ENCODE measurements at regions not wholly inside any gene's neighbourhood (a gene's known extent, or its start where the extent isn't known, plus 50 kb on each side); places are given as distances from the start of the nearest gene placed in this dataset.

GRCh38 chr3:118337649-118338048 is 697.0 kb downstream of the IGSF11 start:
- no peak for DNase-seq
- H3K4me3 ChIP-seq: no peak overlapping the region
- H3K36me3 ChIP-seq: no peaks in the 10 kb centered on the region
- no peaks in the 10 kb centered on the region for H3K27me3 ChIP-seq (ENCODE audit: low read depth)
- TF ChIP-seq CTCF (IDR thresholded peaks at IDR 0.05): no peak
- H3K4me1 ChIP-seq: no peaks in the 10 kb centered on the region
- peaks cover 3% of the 10 kb centered on the region for H3K9me3 ChIP-seq
- intact Hi-C loops (cut with DNase I): no loop called here
- no peak overlapping the region for H3K27ac ChIP-seq
- no peak for ATAC-seq

- H3K9me3 ChIP-seq: no peaks in the 10 kb centered on the region
- intact Hi-C loops (cut with DNase I): no loop called here
- no peak overlapping the region for H3K27ac ChIP-seq
- ATAC-seq: no peak
- H3K4me1 ChIP-seq: no peaks in the 10 kb centered on the region
- H3K27me3 ChIP-seq (ENCODE audit: low read depth): no peaks in the 10 kb centered on the region
- H3K36me3 ChIP-seq: no peaks in the 10 kb centered on the region
- TF ChIP-seq CTCF (IDR thresholded peaks at IDR 0.05): no peak
- no peak for DNase-seq
- no peak overlapping the region for H3K4me3 ChIP-seq
Measured at GRCh38 chr3:118347396-118348168, 687.1 kb downstream of the IGSF11 start.

GRCh38 chr3:118348169-118348557 is 686.5 kb downstream of the IGSF11 start:
- Histone ChIP-seq H3K9me3 (no peaks in the 10 kb centered on the region), H3K4me3 (no peak overlapping the region), H3K36me3 (no peaks in the 10 kb centered on the region), H3K4me1 (no peaks in the 10 kb centered on the region), H3K27me3 (ENCODE audit: low read depth) (no peaks in the 10 kb centered on the region), H3K27ac (no peak overlapping the region)
- ATAC-seq: no peak
- DNase-seq: no peak
- no peak for TF ChIP-seq CTCF (IDR thresholded peaks at IDR 0.05)
- intact Hi-C loops (cut with DNase I): no loop called here

DNA sequence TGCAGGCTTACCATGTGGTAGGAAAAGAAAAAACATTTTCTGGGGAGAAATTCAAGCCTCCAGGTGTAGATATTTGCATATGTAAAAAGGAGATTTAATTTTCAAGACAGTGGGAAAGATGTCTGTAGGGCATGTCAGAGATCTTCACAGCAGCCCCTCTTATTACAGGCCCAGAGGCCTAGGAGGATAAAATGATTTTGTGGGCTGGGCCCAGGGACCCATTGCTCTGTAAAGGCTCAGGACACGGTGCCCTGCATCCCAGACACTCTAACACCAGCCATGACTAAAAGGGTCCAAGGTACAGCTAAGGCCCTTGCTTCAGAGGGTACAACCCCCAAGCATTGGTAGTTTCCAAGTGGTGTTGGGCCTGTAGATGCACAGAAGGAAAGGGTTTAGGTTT is 680.1 kb downstream of the IGSF11 start:
- no peak for TF ChIP-seq CTCF (IDR thresholded peaks at IDR 0.05)
- Histone ChIP-seq H3K27ac (no peak overlapping the region), H3K4me3 (no peak overlapping the region), H3K9me3 (peaks cover 19% of the 10 kb centered on the region), H3K36me3 (no peaks in the 10 kb centered on the region), H3K27me3 (ENCODE audit: low read depth) (no peaks in the 10 kb centered on the region), H3K4me1 (no peaks in the 10 kb centered on the region)
- ATAC-seq (no peak), DNase-seq (no peak)
- intact Hi-C loops (cut with DNase I): no loop called here

DNA sequence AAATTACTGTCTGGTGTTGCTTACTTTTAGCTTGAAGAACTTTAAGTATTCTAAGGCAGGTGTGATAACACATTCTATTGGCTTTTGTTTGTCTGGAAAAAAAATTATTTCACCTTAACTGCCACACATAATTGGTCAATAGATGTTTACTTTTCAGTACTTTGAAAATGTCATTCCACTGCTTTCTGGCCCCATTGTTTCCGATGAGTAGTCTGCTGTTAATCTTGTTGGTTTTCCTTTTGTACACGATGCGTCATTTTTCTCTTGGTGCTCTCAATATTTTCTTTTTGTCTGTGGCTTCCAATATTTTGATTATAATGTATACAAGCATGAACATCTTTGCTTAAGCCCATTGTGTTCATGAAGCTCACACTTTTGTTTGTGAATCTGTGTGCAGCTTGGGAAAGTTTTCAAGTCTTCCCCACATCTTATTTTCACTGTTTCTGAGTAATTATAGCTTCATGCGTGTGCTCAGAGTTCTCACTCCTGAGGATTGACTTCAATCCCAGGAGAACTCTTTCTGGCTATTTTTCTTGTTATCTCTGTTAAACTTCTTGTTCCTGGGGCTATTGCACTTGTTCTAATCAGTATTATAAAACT is 664.7 kb downstream of the IGSF11 start:
- ATAC-seq: no peak
- Histone ChIP-seq H3K4me3 (no peak overlapping the region), H3K4me1 (no peaks in the 10 kb centered on the region), H3K27ac (no peak overlapping the region), H3K9me3 (peaks cover 18% of the 10 kb centered on the region), H3K36me3 (no peaks in the 10 kb centered on the region), H3K27me3 (ENCODE audit: low read depth) (no peaks in the 10 kb centered on the region)
- TF ChIP-seq CTCF (IDR thresholded peaks at IDR 0.05): no peak
- intact Hi-C loops (cut with DNase I): no loop called here
- DNase-seq: no peak

All from lower lobe of right lung (tissue), 2 donors.